OCI-LY1 (cell line): ENCODE measurements at regions not wholly inside any gene's neighbourhood (a gene's known extent, or its start where the extent isn't known, plus 50 kb on each side); places are given as distances from the start of the nearest gene placed in this dataset.

Experiments
- H2AFZ ChIP-seq: fragments of 200-600 bp; sonication (generic), shearing (Covaris generic); 2 replicates; pipeline ENCODE4 v1.6.0; 2014; ENCODE audit warnings: antibody characterized with exemption, mild to moderate bottlenecking, low read length
- H3F3A ChIP-seq: fragments of 200-600 bp; sonication (generic), shearing (Covaris generic); 2 replicates; pipeline ENCODE4 v1.6.0; 2014; ENCODE audit warnings: mild to moderate bottlenecking, antibody characterized with exemption, low read length, moderate library complexity; ENCODE audit not compliant: insufficient read depth
- H3K27ac ChIP-seq: fragments of 200-600 bp; sonication (generic); 2 replicates; pipeline ENCODE4 v1.5.1; 2014; ENCODE audit warnings: low read length, mixed run types, mild to moderate bottlenecking, low read depth; ENCODE audit not compliant: poor library complexity, severe bottlenecking
- H3K27me3 ChIP-seq: fragments of 200-600 bp; sonication (generic); 2 replicates; pipeline ENCODE4 v1.6.0; 2014; ENCODE audit warnings: antibody characterized with exemption, mild to moderate bottlenecking, low read length, moderate library complexity; ENCODE audit not compliant: insufficient read depth
- H3K36me3 ChIP-seq: fragments of 200-600 bp; sonication (generic); 2 replicates; pipeline ENCODE4 v1.6.1; 2014; ENCODE audit warnings: mild to moderate bottlenecking, antibody characterized with exemption, low read length, moderate library complexity, mixed read lengths; ENCODE audit not compliant: insufficient read depth
- H3K4me1 ChIP-seq: fragments of 200-600 bp; sonication (generic); 2 replicates; pipeline ENCODE4 v1.5.1; 2014; ENCODE audit warnings: mild to moderate bottlenecking, low read length, moderate library complexity; ENCODE audit not compliant: insufficient read depth, severe bottlenecking
- H3K4me2 ChIP-seq: fragments of 200-600 bp; sonication (generic), shearing (Covaris generic); 2 replicates; pipeline ENCODE4 v1.6.1; 2014; ENCODE audit warnings: low read length
- H3K4me3 ChIP-seq: fragments of 200-600 bp; sonication (generic); 2 replicates; pipeline ENCODE4 v1.5.1; 2014; ENCODE audit warnings: low read length, low read depth, mild to moderate bottlenecking, mixed read lengths; ENCODE audit not compliant: poor library complexity, severe bottlenecking
- H3K79me2 ChIP-seq: fragments of 200-600 bp; shearing (Covaris generic); 2 replicates; pipeline ENCODE4 v1.6.1; 2016; ENCODE audit warnings: mixed run types, low read length, mixed read lengths; ENCODE audit not compliant: insufficient read depth
- H3K9ac ChIP-seq: fragments of 200-600 bp; sonication (generic), shearing (Covaris generic); 2 replicates; pipeline ENCODE4 v1.6.1; 2014; ENCODE audit warnings: mild to moderate bottlenecking, low read length, mixed read lengths
- H3K9me2 ChIP-seq: fragments of 200-600 bp; sonication (generic), shearing (Covaris generic); 2 replicates; pipeline ENCODE4 v1.6.1; 2014; ENCODE audit warnings: low read depth, mild to moderate bottlenecking, low read length, mixed read lengths
- H3K9me3 ChIP-seq: fragments of 200-600 bp; shearing (Covaris generic); 2 replicates; pipeline ENCODE4 v1.6.1; 2014; ENCODE audit warnings: low read length, mixed read lengths
- H4K20me1 ChIP-seq: fragments of 200-600 bp; sonication (generic), shearing (Covaris generic); 2 replicates; pipeline ENCODE4 v1.6.0; 2016; ENCODE audit warnings: mild to moderate bottlenecking, low read length; ENCODE audit not compliant: insufficient read depth
- CTCF ChIP-seq: fragments of 200-600 bp; sonication (generic), shearing (Covaris generic); IDR thresholded peaks from 2 replicates; pipeline ENCODE4 v1.5.1; 2017; ENCODE audit warnings: mild to moderate bottlenecking, antibody characterized with exemption, low read length, moderate library complexity, mixed read lengths
- EZH2 ChIP-seq: fragments of 200-600 bp; sonication (generic), shearing (Covaris generic); IDR thresholded peaks from 2 replicates; pipeline ENCODE4 v1.8.0; 2017; ENCODE audit warnings: borderline replicate concordance, mixed run types, mild to moderate bottlenecking, antibody characterized with exemption, low read length, moderate library complexity, mixed read lengths

GRCh38 chr18:77821892-77822291 is 572.2 kb downstream of the GALR1 start:
- H3K36me3 ChIP-seq, result no peaks in the 10 kb centered on the region
- no peak overlapping the region for H3K9ac ChIP-seq
- no peaks in the 10 kb centered on the region for H3K9me2 ChIP-seq
- no peaks in the 10 kb centered on the region for H3F3A ChIP-seq
- TF ChIP-seq CTCF (no peak), EZH2 (no peak)
- H3K27ac ChIP-seq, result no peak overlapping the region
- no peaks in the 10 kb centered on the region for H3K4me1 ChIP-seq
- no peak overlapping the region for H3K4me2 ChIP-seq
- no peak overlapping the region for H2AFZ ChIP-seq
- no peaks in the 10 kb centered on the region for H4K20me1 ChIP-seq
- peaks cover 4% of the 10 kb centered on the region; the same call in 1 of the 2 replicates for H3K27me3 ChIP-seq
- H3K4me3 ChIP-seq, result no peak overlapping the region
- no peaks in the 10 kb centered on the region for H3K79me2 ChIP-seq
- H3K9me3 ChIP-seq, result no peaks in the 10 kb centered on the region

DNA sequence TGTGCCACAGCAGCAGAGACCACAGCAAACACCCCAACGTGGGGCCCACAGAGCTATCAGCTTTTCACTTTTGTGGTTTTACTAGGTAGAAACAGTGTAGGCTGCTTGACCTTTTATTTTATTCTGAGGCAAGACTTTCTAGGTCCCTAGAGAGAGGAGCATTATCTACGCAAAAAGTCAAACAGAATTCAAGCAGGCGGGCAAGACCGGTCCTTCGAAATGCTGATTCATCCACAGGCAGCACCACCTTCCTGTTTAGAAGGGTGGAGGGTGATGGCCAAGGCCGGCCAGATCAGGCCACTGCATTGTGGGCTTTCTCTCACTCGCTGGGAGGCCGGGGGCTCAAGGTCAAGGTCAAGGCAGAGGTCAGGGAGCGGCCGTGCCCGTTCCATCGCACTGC is 573.0 kb downstream of the GALR1 start:
- no peaks in the 10 kb centered on the region for H4K20me1 ChIP-seq
- no peak overlapping the region for H2AFZ ChIP-seq
- no peaks in the 10 kb centered on the region for H3K4me1 ChIP-seq
- no peaks in the 10 kb centered on the region for H3K36me3 ChIP-seq
- no peak overlapping the region for H3K4me3 ChIP-seq
- H3K27me3 ChIP-seq, result peaks cover 4% of the 10 kb centered on the region; the same call in 1 of the 2 replicates
- H3K27ac ChIP-seq, result no peak overlapping the region
- no peaks in the 10 kb centered on the region for H3K9me3 ChIP-seq
- no peak overlapping the region for H3K9ac ChIP-seq
- H3K9me2 ChIP-seq, result no peaks in the 10 kb centered on the region
- TF ChIP-seq EZH2, result no peak
- TF ChIP-seq CTCF, result no peak
- H3K79me2 ChIP-seq, result no peaks in the 10 kb centered on the region
- no peaks in the 10 kb centered on the region for H3F3A ChIP-seq
- no peak overlapping the region for H3K4me2 ChIP-seq

DNA sequence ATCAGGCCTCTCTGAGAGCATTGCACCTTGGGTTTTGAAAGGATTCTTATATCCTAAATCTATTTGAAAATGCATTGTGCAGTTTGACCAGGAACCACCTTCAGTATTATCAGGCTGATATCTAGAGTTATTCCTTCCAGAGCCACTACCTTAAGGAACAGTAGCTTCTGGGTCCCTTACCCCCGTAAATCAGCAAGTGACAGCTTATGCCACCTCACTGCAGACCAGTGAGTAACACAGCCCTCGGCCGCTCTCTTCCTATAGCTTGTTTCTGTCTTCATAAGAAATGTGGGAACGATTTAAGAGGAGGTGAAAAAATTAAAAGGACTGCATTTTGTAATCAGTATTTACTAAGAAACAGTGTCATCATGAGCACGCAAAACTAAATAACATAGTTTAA is 584.2 kb downstream of the GALR1 start:
- H2AFZ ChIP-seq, result no peak overlapping the region
- no peaks in the 10 kb centered on the region for H3K36me3 ChIP-seq
- H3K79me2 ChIP-seq, result no peaks in the 10 kb centered on the region
- no peak overlapping the region for H3K9ac ChIP-seq
- H3K4me3 ChIP-seq, result no peak overlapping the region
- H3K9me2 ChIP-seq, result no peaks in the 10 kb centered on the region
- no peaks in the 10 kb centered on the region for H3K27me3 ChIP-seq
- H4K20me1 ChIP-seq, result no peaks in the 10 kb centered on the region
- no peak overlapping the region for H3K27ac ChIP-seq
- H3K9me3 ChIP-seq, result no peaks in the 10 kb centered on the region
- TF ChIP-seq CTCF (no peak), EZH2 (no peak)
- no peak overlapping the region for H3K4me2 ChIP-seq
- H3K4me1 ChIP-seq, result no peaks in the 10 kb centered on the region
- no peaks in the 10 kb centered on the region for H3F3A ChIP-seq
